ENCODE measurements at regions not wholly inside any gene's neighbourhood (a gene's known extent, or its start where the extent isn't known, plus 50 kb on each side); places are given as distances from the start of the nearest gene placed in this dataset.

DNA sequence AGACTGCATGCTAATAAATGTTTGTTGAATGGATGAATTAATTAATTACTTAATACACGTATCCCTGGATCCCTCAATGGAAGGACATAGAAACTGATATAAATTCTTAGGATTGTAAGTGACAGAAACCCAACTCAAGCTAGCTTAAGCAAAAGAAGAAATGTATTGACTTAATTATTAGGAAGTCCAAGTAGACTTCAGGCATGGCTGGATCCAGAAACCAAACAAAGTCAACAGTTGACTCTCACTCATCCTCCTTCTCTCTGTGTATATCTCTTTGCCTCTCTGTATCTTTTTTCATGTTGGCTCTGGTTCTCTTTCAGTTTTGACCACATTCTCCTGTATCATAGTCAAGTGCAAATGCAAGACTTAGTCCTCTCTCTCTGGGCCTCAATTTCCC is 82.0 kb upstream of the CTNNBL1 start:
- Histone ChIP-seq H3K4me1 (no peaks in the 10 kb centered on the region), H3K27me3 (peaks cover 0 to 4% of the 10 kb centered on the region in 2 donors), H3K27ac (no peak overlapping the region), H3K4me3 (no peak overlapping the region), H3K36me3 (no peaks in the 10 kb centered on the region), H3K9me3 (no peaks in the 10 kb centered on the region)
- no peak for DNase-seq
- TF ChIP-seq, protein P1, sequence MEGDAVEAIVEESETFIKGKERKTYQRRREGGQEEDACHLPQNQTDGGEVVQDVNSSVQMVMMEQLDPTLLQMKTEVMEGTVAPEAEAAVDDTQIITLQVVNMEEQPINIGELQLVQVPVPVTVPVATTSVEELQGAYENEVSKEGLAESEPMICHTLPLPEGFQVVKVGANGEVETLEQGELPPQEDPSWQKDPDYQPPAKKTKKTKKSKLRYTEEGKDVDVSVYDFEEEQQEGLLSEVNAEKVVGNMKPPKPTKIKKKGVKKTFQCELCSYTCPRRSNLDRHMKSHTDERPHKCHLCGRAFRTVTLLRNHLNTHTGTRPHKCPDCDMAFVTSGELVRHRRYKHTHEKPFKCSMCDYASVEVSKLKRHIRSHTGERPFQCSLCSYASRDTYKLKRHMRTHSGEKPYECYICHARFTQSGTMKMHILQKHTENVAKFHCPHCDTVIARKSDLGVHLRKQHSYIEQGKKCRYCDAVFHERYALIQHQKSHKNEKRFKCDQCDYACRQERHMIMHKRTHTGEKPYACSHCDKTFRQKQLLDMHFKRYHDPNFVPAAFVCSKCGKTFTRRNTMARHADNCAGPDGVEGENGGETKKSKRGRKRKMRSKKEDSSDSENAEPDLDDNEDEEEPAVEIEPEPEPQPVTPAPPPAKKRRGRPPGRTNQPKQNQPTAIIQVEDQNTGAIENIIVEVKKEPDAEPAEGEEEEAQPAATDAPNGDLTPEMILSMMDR (IDR thresholded peaks at IDR 0.05): no peak
- intact Hi-C loops (cut with DNase I; ENCODE audit: low total_unique reads): no loop called here

DNA sequence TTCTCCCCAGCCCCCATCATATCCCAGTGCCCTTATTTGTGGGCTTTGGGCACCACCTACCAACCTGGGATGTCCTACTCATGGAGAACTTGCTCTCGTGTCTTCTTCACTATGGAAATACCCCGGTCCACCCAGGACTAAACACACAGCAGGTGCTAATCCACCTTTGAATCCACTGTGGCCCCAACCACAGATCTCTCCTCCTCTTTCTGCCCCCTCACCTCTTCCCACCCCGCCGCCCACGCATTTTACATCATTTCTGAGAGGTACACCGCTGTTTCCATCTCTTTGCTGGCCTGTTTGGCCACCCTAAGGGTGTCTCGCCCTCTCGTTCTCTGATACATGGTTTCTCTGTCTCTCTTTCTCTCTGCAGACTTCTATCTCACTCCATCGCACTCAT is 82.5 kb upstream of the CTNNBL1 start:
- no peak overlapping the region for H3K27ac ChIP-seq
- peaks cover 0 to 7% of the 10 kb centered on the region in 2 donors for H3K27me3 ChIP-seq
- TF ChIP-seq, protein P1 (IDR thresholded peaks at IDR 0.05): no peak
- H3K4me3 ChIP-seq: no peak overlapping the region
- H3K9me3 ChIP-seq: no peaks in the 10 kb centered on the region
- intact Hi-C loops (cut with DNase I; ENCODE audit: low total_unique reads): no loop called here
- no peaks in the 10 kb centered on the region for H3K36me3 ChIP-seq
- DNase-seq: peak in 1 of 2 donors; percentile 24
- H3K4me1 ChIP-seq: no peaks in the 10 kb centered on the region

DNA sequence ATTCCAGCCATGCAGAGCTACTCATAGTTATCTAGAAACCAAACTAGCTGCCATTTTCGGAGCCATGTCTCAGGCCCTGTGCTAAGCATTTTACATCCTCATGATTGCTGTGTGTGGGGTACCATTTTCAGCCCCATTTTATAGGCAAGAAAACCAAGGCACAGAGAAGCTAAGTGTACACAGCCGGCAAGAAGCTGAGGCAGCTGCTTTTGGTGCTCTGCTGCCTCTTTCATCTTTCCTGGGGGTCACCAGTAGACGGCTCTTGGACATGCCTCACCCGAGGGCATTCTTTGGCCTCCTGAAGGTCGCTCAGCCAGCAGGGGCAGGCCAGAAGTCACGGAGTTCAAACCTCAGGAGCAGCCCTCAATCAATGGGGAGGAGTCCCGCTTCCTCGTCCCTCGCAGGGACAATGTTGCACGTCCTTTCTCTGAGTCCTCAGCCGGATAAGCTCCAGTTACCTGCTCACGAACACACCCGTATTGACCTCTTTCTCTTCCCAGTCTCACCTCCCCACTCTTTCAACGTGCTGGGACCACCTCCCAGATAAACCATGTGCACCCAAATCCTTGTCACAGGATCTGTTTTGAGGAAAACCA is 82.6 kb upstream of the BLCAP start:
- DNase-seq: peak in 1 of 2 donors; percentile 48
- Histone ChIP-seq H3K27ac (no peak overlapping the region), H3K4me3 (no peak overlapping the region), H3K27me3 (peaks cover 0 to 12% of the 10 kb centered on the region in 2 donors), H3K36me3 (no peaks in the 10 kb centered on the region), H3K4me1 (no peaks in the 10 kb centered on the region), H3K9me3 (no peaks in the 10 kb centered on the region)
- intact Hi-C loops (cut with DNase I; ENCODE audit: low total_unique reads): no loop called here
- TF ChIP-seq, protein P1 (IDR thresholded peaks at IDR 0.05): no peak

DNA sequence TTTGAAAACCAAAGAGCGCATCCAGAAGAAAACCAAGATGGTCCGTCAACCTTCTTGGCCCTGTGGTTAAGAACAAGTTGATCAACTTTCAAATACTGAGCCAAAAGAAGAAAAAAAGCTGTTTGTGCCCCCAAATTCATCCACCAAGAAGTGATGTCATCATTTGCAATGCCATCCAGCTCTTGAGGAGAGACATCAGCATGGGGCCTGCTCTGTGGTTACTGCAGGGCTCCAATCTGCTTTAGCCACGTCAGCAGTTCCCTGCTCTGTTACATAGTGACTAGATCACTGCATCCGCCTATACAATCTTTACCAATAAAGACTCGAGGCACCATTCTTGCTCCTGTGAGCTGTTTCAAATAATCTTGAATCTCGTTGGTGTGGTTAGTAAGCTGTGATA is 75.0 kb upstream of the BLCAP start:
- Histone ChIP-seq H3K27me3 (peaks cover 0 to 37% of the 10 kb centered on the region in 2 donors), H3K4me1 (no peaks in the 10 kb centered on the region), H3K36me3 (no peaks in the 10 kb centered on the region), H3K9me3 (no peaks in the 10 kb centered on the region), H3K27ac (no peak overlapping the region), H3K4me3 (no peak overlapping the region)
- intact Hi-C loops (cut with DNase I; ENCODE audit: low total_unique reads): no loop called here
- no peak for DNase-seq
- TF ChIP-seq, protein P1 (IDR thresholded peaks at IDR 0.05): no peak

DNA sequence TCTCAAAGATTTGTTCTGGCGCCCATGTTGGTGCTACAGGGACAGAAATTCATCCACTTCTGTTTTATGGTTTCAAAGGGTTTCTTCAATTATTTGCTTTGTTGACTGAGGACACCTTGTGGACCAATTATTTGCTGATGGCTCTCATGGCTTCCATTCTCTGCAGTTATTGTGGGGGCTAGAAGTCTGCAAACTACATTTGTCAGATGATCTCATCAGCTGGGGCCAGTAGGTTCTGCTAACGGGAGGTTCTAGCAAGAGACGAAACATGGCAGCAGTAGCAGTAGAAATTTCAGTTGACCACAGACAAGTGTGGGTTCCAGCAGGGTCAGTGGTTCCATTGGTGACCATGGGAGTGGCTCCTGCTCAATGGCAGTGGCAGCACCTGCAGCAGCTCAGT is 72.8 kb upstream of the BLCAP start:
- intact Hi-C loops (cut with DNase I; ENCODE audit: low total_unique reads): no loop called here
- TF ChIP-seq, protein P1 (IDR thresholded peaks at IDR 0.05): no peak
- H3K27ac ChIP-seq: no peak overlapping the region
- H3K4me3 ChIP-seq: no peak overlapping the region
- no peaks in the 10 kb centered on the region for H3K36me3 ChIP-seq
- H3K9me3 ChIP-seq: no peaks in the 10 kb centered on the region
- no peak for DNase-seq
- H3K4me1 ChIP-seq: no peaks in the 10 kb centered on the region
- H3K27me3 ChIP-seq: peaks cover 0 to 45% of the 10 kb centered on the region in 2 donors

Measured in tibial artery (tissue), 4 donors.